Upper lobe of left lung (tissue), 4 donors: ENCODE measurements at regions not wholly inside any gene's neighbourhood (a gene's known extent, or its start where the extent isn't known, plus 50 kb on each side); places are given as distances from the start of the nearest gene placed in this dataset.

Source experiments
- EP300 ChIP-seq, 4 donors: sonication (generic); formaldehyde crosslinking; IDR thresholded peaks; one replicate each; pipeline ENCODE4 v1.5.1; 2017; ENCODE audit warnings: antibody characterized with exemption in 4 of 4, control low read depth in 2 of 4
- POLR2A ChIP-seq, 4 donors: fragments of 450-650 bp; IDR thresholded peaks; one replicate each; pipeline ENCODE4 v1.5.1; 2016 to 2017; ENCODE audit warnings: antibody characterized with exemption in 4 of 4, mild to moderate bottlenecking in 2 of 4
- TF ChIP-seq, protein P1 (sequence below), 6 experiments: fragments of 450-650 bp in 4 of 6; fragments of 200-600 bp in 2 of 6; sonication (generic) in 2 of 6; IDR thresholded peaks; one replicate each; pipeline ENCODE4 v1.5.1; 2016 to 2019; ENCODE audit warnings: antibody characterized with exemption in 6 of 6

DNA sequence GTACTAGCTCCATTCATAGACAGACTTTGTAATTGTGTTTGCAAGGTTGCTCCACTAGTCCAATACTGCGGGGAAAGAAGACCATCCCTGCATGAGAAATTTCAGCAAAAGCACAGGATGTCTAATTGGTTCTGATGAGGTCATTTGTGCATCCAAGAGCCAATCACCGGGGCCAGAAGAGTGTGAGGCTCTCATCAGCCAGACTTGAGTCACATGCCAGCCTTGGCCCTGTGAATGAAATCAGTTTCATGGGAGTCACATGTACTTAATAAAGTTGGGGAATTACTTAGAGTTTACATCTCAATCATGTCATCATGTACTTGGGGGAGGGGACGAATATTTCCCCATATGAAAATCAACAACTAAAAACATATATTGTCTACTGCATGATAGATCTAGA is 1236.0 kb downstream of the MAT2B start:
- no peak for TF ChIP-seq EP300 (IDR thresholded peaks at IDR 0.05)
- TF ChIP-seq, protein P1, sequence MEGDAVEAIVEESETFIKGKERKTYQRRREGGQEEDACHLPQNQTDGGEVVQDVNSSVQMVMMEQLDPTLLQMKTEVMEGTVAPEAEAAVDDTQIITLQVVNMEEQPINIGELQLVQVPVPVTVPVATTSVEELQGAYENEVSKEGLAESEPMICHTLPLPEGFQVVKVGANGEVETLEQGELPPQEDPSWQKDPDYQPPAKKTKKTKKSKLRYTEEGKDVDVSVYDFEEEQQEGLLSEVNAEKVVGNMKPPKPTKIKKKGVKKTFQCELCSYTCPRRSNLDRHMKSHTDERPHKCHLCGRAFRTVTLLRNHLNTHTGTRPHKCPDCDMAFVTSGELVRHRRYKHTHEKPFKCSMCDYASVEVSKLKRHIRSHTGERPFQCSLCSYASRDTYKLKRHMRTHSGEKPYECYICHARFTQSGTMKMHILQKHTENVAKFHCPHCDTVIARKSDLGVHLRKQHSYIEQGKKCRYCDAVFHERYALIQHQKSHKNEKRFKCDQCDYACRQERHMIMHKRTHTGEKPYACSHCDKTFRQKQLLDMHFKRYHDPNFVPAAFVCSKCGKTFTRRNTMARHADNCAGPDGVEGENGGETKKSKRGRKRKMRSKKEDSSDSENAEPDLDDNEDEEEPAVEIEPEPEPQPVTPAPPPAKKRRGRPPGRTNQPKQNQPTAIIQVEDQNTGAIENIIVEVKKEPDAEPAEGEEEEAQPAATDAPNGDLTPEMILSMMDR (IDR thresholded peaks at IDR 0.05): no peak
- no peak for TF ChIP-seq POLR2A (IDR thresholded peaks at IDR 0.05)
